ENCODE measurements at regions not wholly inside any gene's neighbourhood (a gene's known extent, or its start where the extent isn't known, plus 50 kb on each side); places are given as distances from the start of the nearest gene placed in this dataset.

DNA sequence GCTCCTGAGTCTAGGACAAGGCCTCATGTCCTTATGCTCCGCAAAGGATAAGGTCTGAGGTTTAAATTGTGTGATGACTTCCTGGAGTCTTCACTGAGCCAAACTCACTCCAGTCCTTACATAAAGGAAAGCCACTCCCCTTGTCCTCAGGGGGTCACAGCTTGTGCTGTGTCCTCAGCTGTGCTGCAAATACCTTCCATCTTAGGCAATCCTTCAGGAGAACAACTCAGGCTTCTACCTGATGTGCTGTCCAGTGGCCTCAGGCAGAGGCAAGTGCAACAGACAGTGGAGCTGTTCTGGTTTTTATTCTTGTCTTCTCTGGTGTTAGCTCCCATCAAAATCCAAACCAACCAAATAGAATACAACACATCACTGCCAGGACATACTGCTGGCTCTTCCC, 151.5 kb downstream of the TAF11L14 start:
- Histone ChIP-seq H2AFZ (replicated peaks; ENCODE audit: low read length, poor library complexity) (no peak overlapping the region), H3K14ac (replicated peaks; ENCODE audit: low read depth, low read length) (no peak overlapping the region), H2BK15ac (ENCODE audit: low read depth, low read length) (no peak overlapping the region), H3K9me1 (ENCODE audit: insufficient read depth, low read length) (no peaks in the 10 kb centered on the region), H3K4me1 (ENCODE audit: control insufficient read depth, insufficient read depth, low read length) (no peaks in the 10 kb centered on the region), H3K9me3 (ENCODE audit: control insufficient read depth, insufficient read depth, low read length) (no peaks in the 10 kb centered on the region), H3K27me3 (ENCODE audit: control insufficient read depth, insufficient read depth, low read length) (no peaks in the 10 kb centered on the region), H3K27ac (ENCODE audit: insufficient read depth, low read length) (no peak overlapping the region), H2AK5ac (ENCODE audit: low read depth, low read length) (no peak overlapping the region), H3K79me1 (ENCODE audit: low read depth in 1 of 2, low read length in 2 of 2) (no peaks in the 10 kb centered on the region), H4K91ac (ENCODE audit: insufficient read depth, low read depth, low read length) (no peak overlapping the region), H4K20me1 (ENCODE audit: insufficient read depth, low read length) (no peaks in the 10 kb centered on the region), H3K36me3 (ENCODE audit: control insufficient read depth, insufficient read depth, low read length) (no peaks in the 10 kb centered on the region), H4K8ac (ENCODE audit: low read depth in 2 of 2, low read length in 2 of 2) (no peak overlapping the region), H2BK5ac (ENCODE audit: low read depth, low read length, poor library complexity, severe bottlenecking) (no peak overlapping the region), H3K18ac (ENCODE audit: low read depth, low read length) (no peak overlapping the region), H3K4me2 (ENCODE audit: low read depth, low read length) (no peak overlapping the region), H3K23ac (ENCODE audit: low read depth, low read length) (no peak overlapping the region), H3K4me3 (ENCODE audit: insufficient read depth, low read depth, low read length) (no peak overlapping the region), H3K9ac (ENCODE audit: low read depth, low read length) (no peak overlapping the region), H2BK20ac (ENCODE audit: low read depth, low read length) (no peak overlapping the region), H4K5ac (ENCODE audit: low read depth, low read length) (no peak overlapping the region), H3K4ac (ENCODE audit: low read depth, low read length) (no peak overlapping the region), H2AK9ac (replicated peaks; ENCODE audit: low read depth, low read length, poor library complexity) (no peak overlapping the region), H2BK120ac (ENCODE audit: low read depth, low read length) (no peak overlapping the region), H3K56ac (ENCODE audit: extremely low read depth, insufficient read depth, low read length) (no peak overlapping the region)
- DNase-seq (no peak), ATAC-seq (ENCODE audit: low read depth) (no peak)
- CTCF ChIA-PET: no interaction called here
- WGBS, 2 experiments (ENCODE audit: extremely low coverage in 2 of 2, insufficient read length in 1 of 2): no CpG with 5 or more reads among the region's 1 CpG
- in situ Hi-C loops (cut with MboI; ENCODE audit: low sequenced_read_pairs): no loop called here
- BruUV-seq (replicated peaks): no TSS peak
- intact Hi-C loops (cut with micrococcal nuclease): no loop called here
- TF ChIP-seq POLR2A (IDR thresholded peaks at IDR 0.05; ENCODE audit: low read depth, low read length) (no peak), NFE2L2 (IDR thresholded peaks at IDR 0.05; ENCODE audit: low read depth, low read length) (no peak), BHLHE40 (IDR thresholded peaks at IDR 0.05; ENCODE audit: low read depth, low read length) (no peak), FOS (IDR thresholded peaks at IDR 0.05; ENCODE audit: low read depth, low read length) (no peak), MAFK (IDR thresholded peaks at IDR 0.05; ENCODE audit: low read depth, low read length) (no peak), SMC3 (IDR thresholded peaks at IDR 0.05; ENCODE audit: low read depth, low read length) (no peak), CHD1 (IDR thresholded peaks at IDR 0.05; ENCODE audit: low read depth, low read length) (no peak), MAZ (IDR thresholded peaks at IDR 0.05; ENCODE audit: borderline replicate concordance, low read depth, low read length) (no peak), RCOR1 (IDR thresholded peaks at IDR 0.05; ENCODE audit: insufficient replicate concordance, low read length) (no peak), CEBPB (IDR thresholded peaks at IDR 0.05; ENCODE audit: low read depth, low read length) (no peak), RAD21 (IDR thresholded peaks at IDR 0.05; ENCODE audit: low read length) (no peak), MXI1 (IDR thresholded peaks at IDR 0.05; ENCODE audit: borderline replicate concordance, low read depth, low read length) (no peak), RFX5 (IDR thresholded peaks at IDR 0.05; ENCODE audit: low read depth, low read length) (no peak)
- TF ChIP-seq, protein P1, sequence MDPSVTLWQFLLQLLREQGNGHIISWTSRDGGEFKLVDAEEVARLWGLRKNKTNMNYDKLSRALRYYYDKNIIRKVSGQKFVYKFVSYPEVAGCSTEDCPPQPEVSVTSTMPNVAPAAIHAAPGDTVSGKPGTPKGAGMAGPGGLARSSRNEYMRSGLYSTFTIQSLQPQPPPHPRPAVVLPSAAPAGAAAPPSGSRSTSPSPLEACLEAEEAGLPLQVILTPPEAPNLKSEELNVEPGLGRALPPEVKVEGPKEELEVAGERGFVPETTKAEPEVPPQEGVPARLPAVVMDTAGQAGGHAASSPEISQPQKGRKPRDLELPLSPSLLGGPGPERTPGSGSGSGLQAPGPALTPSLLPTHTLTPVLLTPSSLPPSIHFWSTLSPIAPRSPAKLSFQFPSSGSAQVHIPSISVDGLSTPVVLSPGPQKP (IDR thresholded peaks at IDR 0.05; ENCODE audit: borderline replicate concordance, low read depth, low read length): no peak
- TF ChIP-seq, protein P2, sequence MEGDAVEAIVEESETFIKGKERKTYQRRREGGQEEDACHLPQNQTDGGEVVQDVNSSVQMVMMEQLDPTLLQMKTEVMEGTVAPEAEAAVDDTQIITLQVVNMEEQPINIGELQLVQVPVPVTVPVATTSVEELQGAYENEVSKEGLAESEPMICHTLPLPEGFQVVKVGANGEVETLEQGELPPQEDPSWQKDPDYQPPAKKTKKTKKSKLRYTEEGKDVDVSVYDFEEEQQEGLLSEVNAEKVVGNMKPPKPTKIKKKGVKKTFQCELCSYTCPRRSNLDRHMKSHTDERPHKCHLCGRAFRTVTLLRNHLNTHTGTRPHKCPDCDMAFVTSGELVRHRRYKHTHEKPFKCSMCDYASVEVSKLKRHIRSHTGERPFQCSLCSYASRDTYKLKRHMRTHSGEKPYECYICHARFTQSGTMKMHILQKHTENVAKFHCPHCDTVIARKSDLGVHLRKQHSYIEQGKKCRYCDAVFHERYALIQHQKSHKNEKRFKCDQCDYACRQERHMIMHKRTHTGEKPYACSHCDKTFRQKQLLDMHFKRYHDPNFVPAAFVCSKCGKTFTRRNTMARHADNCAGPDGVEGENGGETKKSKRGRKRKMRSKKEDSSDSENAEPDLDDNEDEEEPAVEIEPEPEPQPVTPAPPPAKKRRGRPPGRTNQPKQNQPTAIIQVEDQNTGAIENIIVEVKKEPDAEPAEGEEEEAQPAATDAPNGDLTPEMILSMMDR (conservative IDR thresholded peaks at IDR 0.05; ENCODE audit: low read depth, low read length): no peak
- TF ChIP-seq, protein P3, sequence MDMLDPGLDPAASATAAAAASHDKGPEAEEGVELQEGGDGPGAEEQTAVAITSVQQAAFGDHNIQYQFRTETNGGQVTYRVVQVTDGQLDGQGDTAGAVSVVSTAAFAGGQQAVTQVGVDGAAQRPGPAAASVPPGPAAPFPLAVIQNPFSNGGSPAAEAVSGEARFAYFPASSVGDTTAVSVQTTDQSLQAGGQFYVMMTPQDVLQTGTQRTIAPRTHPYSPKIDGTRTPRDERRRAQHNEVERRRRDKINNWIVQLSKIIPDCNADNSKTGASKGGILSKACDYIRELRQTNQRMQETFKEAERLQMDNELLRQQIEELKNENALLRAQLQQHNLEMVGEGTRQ (IDR thresholded peaks at IDR 0.05; ENCODE audit: low read depth, low read length): no peak
- dilution Hi-C loops (cut with HindIII; ENCODE audit: low sequenced_read_pairs, unreplicated experiment): no loop called here
- POLR2A ChIA-PET (ENCODE audit: unreplicated experiment): no interaction called here

Measured in IMR-90 (cell line).